ENCODE measurements at regions not wholly inside any gene's neighbourhood (a gene's known extent, or its start where the extent isn't known, plus 50 kb on each side); places are given as distances from the start of the nearest gene placed in this dataset.

GRCh38 chr12:34291001-34291400 lies 268.7 kb downstream of the ALG10 start:
- H3K9me3 ChIP-seq (ENCODE audit: control insufficient read depth in 1 of 2, low read length in 2 of 2): no peaks in the 10 kb centered on the region

GRCh38 chr12:34291426-34291901 lies 269.2 kb downstream of the ALG10 start:
- DNase-seq: no peak
- CTCF ChIA-PET (ENCODE audit: partially characterized antibody): no interaction called here
- Mint-ChIP-seq H3K9me3 (peaks cover 0 to 40% (median 21%) of the 10 kb centered on the region in 8 donors), H3K27me3 (no peaks in the 10 kb centered on the region), H3K27ac (no peak overlapping the region), H3K36me3 (no peaks in the 10 kb centered on the region), H3K4me1 (peaks cover 0 to 3% (median 0%) of the 10 kb centered on the region in 4 donors), H3K4me3 (no peak overlapping the region)
- no peaks in the 10 kb centered on the region for H3K4me1 ChIP-seq (ENCODE audit: insufficient read depth, low read length)
- no peaks in the 10 kb centered on the region for H3K36me3 ChIP-seq (ENCODE audit: insufficient read depth, low read length)
- no peak overlapping the region for H3K27ac ChIP-seq (ENCODE audit: low read depth, low read length)
- intact Hi-C loops (cut with micrococcal nuclease): no loop called here
- no peaks in the 10 kb centered on the region for H3K9me3 ChIP-seq (ENCODE audit: control insufficient read depth in 1 of 2, low read length in 2 of 2)
- H3K4me3 ChIP-seq (ENCODE audit: low read length in 2 of 2): no peak overlapping the region
- H3K27me3 ChIP-seq (ENCODE audit: insufficient read depth, low read length): no peaks in the 10 kb centered on the region
- POLR2A ChIA-PET (ENCODE audit: partially characterized antibody): no interaction called here

More at GRCh38 chr12:34291001-34291400, 268.7 kb downstream of the ALG10 start:
- Histone ChIP-seq H3K4me1 (ENCODE audit: insufficient read depth, low read length) (no peaks in the 10 kb centered on the region), H3K4me3 (ENCODE audit: low read length in 2 of 2) (no peak overlapping the region), H3K27ac (ENCODE audit: low read depth, low read length) (no peak overlapping the region), H3K36me3 (ENCODE audit: insufficient read depth, low read length) (no peaks in the 10 kb centered on the region), H3K27me3 (ENCODE audit: insufficient read depth, low read length) (no peaks in the 10 kb centered on the region)
- intact Hi-C loops (cut with micrococcal nuclease): no loop called here
- no peak for DNase-seq
- ChIA-PET POLR2A (ENCODE audit: partially characterized antibody) (no interaction called here), CTCF (ENCODE audit: partially characterized antibody) (no interaction called here)
- Mint-ChIP-seq H3K27me3 (no peaks in the 10 kb centered on the region), H3K9me3 (peaks cover 0 to 42% (median 19%) of the 10 kb centered on the region in 8 donors), H3K4me3 (no peak overlapping the region), H3K36me3 (no peaks in the 10 kb centered on the region), H3K27ac (no peak overlapping the region), H3K4me1 (peaks cover 0 to 3% (median 0%) of the 10 kb centered on the region in 4 donors)

GRCh38 chr12:34292736-34293625 lies 270.7 kb downstream of the ALG10 start:
- no peak for DNase-seq
- Histone ChIP-seq H3K4me1 (ENCODE audit: insufficient read depth, low read length) (no peaks in the 10 kb centered on the region), H3K4me3 (ENCODE audit: low read length in 2 of 2) (no peak overlapping the region), H3K27ac (ENCODE audit: low read depth, low read length) (no peak overlapping the region), H3K9me3 (ENCODE audit: control insufficient read depth in 1 of 2, low read length in 2 of 2) (no peaks in the 10 kb centered on the region), H3K27me3 (ENCODE audit: insufficient read depth, low read length) (no peaks in the 10 kb centered on the region), H3K36me3 (ENCODE audit: insufficient read depth, low read length) (no peaks in the 10 kb centered on the region)
- Mint-ChIP-seq H3K4me1 (peaks cover 0 to 3% (median 0%) of the 10 kb centered on the region in 4 donors), H3K9me3 (peaks cover 0 to 41% (median 14%) of the 10 kb centered on the region in 8 donors), H3K27ac (no peak overlapping the region), H3K36me3 (no peaks in the 10 kb centered on the region), H3K27me3 (no peaks in the 10 kb centered on the region), H3K4me3 (no peak overlapping the region)
- intact Hi-C loops (cut with micrococcal nuclease): no loop called here
- CTCF ChIA-PET (ENCODE audit: partially characterized antibody): no interaction called here
- POLR2A ChIA-PET (ENCODE audit: partially characterized antibody): no interaction called here

GRCh38 chr12:34294137-34294536 lies 271.8 kb downstream of the ALG10 start:
- Histone ChIP-seq H3K4me3 (ENCODE audit: low read length in 2 of 2) (no peak overlapping the region), H3K27me3 (ENCODE audit: insufficient read depth, low read length) (no peaks in the 10 kb centered on the region), H3K36me3 (ENCODE audit: insufficient read depth, low read length) (no peaks in the 10 kb centered on the region), H3K4me1 (ENCODE audit: insufficient read depth, low read length) (no peaks in the 10 kb centered on the region), H3K27ac (ENCODE audit: low read depth, low read length) (no peak overlapping the region), H3K9me3 (ENCODE audit: control insufficient read depth in 1 of 2, low read length in 2 of 2) (no peaks in the 10 kb centered on the region)
- Mint-ChIP-seq H3K9me3 (peaks cover 0 to 39% (median 17%) of the 10 kb centered on the region in 8 donors), H3K27ac (no peak overlapping the region), H3K36me3 (no peaks in the 10 kb centered on the region), H3K4me3 (peak overlapping the region in 1 of 8 donors; percentile 26), H3K27me3 (no peaks in the 10 kb centered on the region), H3K4me1 (peaks cover 0 to 3% (median 0%) of the 10 kb centered on the region in 4 donors)
- POLR2A ChIA-PET (ENCODE audit: partially characterized antibody): no interaction called here
- intact Hi-C loops (cut with micrococcal nuclease): no loop called here
- no peak for DNase-seq
- CTCF ChIA-PET (ENCODE audit: partially characterized antibody): no interaction called here

GRCh38 chr12:34294671-34295365 lies 272.5 kb downstream of the ALG10 start:
- H3K4me1 ChIP-seq (ENCODE audit: insufficient read depth, low read length): no peaks in the 10 kb centered on the region
- no peak for DNase-seq
- Mint-ChIP-seq H3K4me1 (peaks cover 0 to 3% (median 0%) of the 10 kb centered on the region in 4 donors), H3K9me3 (peaks cover 0 to 46% (median 19%) of the 10 kb centered on the region in 8 donors), H3K27ac (no peak overlapping the region), H3K27me3 (no peaks in the 10 kb centered on the region), H3K4me3 (no peak overlapping the region), H3K36me3 (no peaks in the 10 kb centered on the region)
- no peaks in the 10 kb centered on the region for H3K9me3 ChIP-seq (ENCODE audit: control insufficient read depth in 1 of 2, low read length in 2 of 2)
- intact Hi-C loops (cut with micrococcal nuclease): no loop called here
- CTCF ChIA-PET (ENCODE audit: partially characterized antibody): no interaction called here
- H3K27ac ChIP-seq (ENCODE audit: low read depth, low read length): no peak overlapping the region
- POLR2A ChIA-PET (ENCODE audit: partially characterized antibody): no interaction called here
- H3K4me3 ChIP-seq (ENCODE audit: low read length in 2 of 2): no peak overlapping the region
- no peaks in the 10 kb centered on the region for H3K27me3 ChIP-seq (ENCODE audit: insufficient read depth, low read length)
- H3K36me3 ChIP-seq (ENCODE audit: insufficient read depth, low read length): no peaks in the 10 kb centered on the region

GRCh38 chr12:34295366-34296142 lies 273.3 kb downstream of the ALG10 start:
- Mint-ChIP-seq H3K4me3 (no peak overlapping the region), H3K4me1 (peaks cover 0 to 3% (median 0%) of the 10 kb centered on the region in 4 donors), H3K27ac (no peak overlapping the region), H3K36me3 (peaks cover under 1 to 1% of the 10 kb centered on the region in 2 donors), H3K9me3 (peaks cover 0 to 50% (median 18%) of the 10 kb centered on the region in 8 donors), H3K27me3 (no peaks in the 10 kb centered on the region)
- POLR2A ChIA-PET (ENCODE audit: partially characterized antibody): no interaction called here
- H3K27ac ChIP-seq (ENCODE audit: low read depth, low read length): no peak overlapping the region
- no peaks in the 10 kb centered on the region for H3K9me3 ChIP-seq (ENCODE audit: control insufficient read depth in 1 of 2, low read length in 2 of 2)
- intact Hi-C loops (cut with micrococcal nuclease): no loop called here
- no peak overlapping the region for H3K4me3 ChIP-seq (ENCODE audit: low read length in 2 of 2)
- DNase-seq: no peak
- CTCF ChIA-PET (ENCODE audit: partially characterized antibody): no interaction called here
- H3K36me3 ChIP-seq (ENCODE audit: insufficient read depth, low read length): no peaks in the 10 kb centered on the region
- no peaks in the 10 kb centered on the region for H3K4me1 ChIP-seq (ENCODE audit: insufficient read depth, low read length)
- H3K27me3 ChIP-seq (ENCODE audit: insufficient read depth, low read length): no peaks in the 10 kb centered on the region
